IPS-20b (cell line): ENCODE measurements at regions not wholly inside any gene's neighbourhood (a gene's known extent, or its start where the extent isn't known, plus 50 kb on each side); places are given as distances from the start of the nearest gene placed in this dataset.

Experiments used
- H3K27ac ChIP-seq: one replicate; pipeline ENCODE4 v1.5.1; 2013; ENCODE audit warnings: low read length
- H3K27me3 ChIP-seq: 2 replicates; pipeline ENCODE4 v1.6.1; 2013; ENCODE audit warnings: mild to moderate bottlenecking, low read length, inconsistent platforms; ENCODE audit not compliant: insufficient read depth
- H3K36me3 ChIP-seq: 2 replicates; pipeline ENCODE4 v1.6.1; 2013; ENCODE audit warnings: low read depth, mild to moderate bottlenecking, inconsistent platforms, low read length, moderate library complexity; ENCODE audit not compliant: insufficient read depth
- H3K4me1 ChIP-seq: 2 replicates; pipeline ENCODE4 v1.6.1; 2013; ENCODE audit warnings: mild to moderate bottlenecking, control low read depth, inconsistent platforms, low read length, moderate library complexity; ENCODE audit not compliant: insufficient read depth
- H3K4me3 ChIP-seq: 2 replicates; pipeline ENCODE4 v1.5.1; 2013; ENCODE audit warnings: mild to moderate bottlenecking, low read length, inconsistent platforms
- H3K9ac ChIP-seq: 2 replicates; pipeline ENCODE4 v1.6.1; 2013; ENCODE audit warnings: low read depth, mild to moderate bottlenecking, inconsistent platforms, low read length, moderate library complexity
- H3K9me3 ChIP-seq: 2 replicates; pipeline ENCODE4 v1.6.1; 2013; ENCODE audit warnings: mild to moderate bottlenecking, low read depth, low read length, inconsistent platforms; ENCODE audit not compliant: insufficient read depth

DNA sequence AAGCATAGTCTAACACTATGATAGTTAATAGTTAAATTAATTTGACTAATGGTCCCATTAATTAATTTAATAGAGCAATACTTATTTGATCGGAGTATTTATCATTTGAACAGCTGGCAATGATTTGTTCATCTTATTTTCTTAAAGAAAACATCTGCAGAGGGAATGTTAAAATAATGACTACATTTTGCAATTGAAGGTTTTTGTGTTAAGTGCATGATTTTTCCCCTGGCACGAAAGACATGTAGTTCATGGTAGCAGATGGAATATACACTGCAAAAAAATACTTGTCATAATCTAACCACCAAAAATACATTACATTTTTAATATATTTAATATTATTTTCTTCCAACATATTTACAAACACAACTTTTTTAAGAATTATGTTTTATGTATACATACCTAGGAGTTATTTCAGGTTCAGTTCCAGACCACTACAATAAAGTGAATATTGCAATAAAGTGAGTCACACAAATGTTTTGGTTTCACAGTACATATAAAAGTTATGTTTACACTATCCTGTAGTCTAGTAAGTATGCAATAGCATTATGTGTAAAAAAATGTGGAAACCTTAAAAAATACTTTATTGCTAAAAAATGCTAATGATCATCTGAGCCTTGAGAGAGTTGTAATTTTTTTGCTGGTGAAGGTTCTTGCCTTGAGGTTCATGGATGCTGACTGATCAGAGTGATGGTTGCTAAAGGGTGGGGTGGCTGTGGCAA lies 292.6 kb upstream of the DAB2 start:
- H3K4me1 ChIP-seq = no peaks in the 10 kb centered on the region
- no peak overlapping the region for H3K9ac ChIP-seq
- no peaks in the 10 kb centered on the region for H3K27me3 ChIP-seq
- H3K9me3 ChIP-seq = no peaks in the 10 kb centered on the region
- H3K27ac ChIP-seq = no peak overlapping the region
- H3K4me3 ChIP-seq = no peak overlapping the region
- H3K36me3 ChIP-seq = no peaks in the 10 kb centered on the region

DNA sequence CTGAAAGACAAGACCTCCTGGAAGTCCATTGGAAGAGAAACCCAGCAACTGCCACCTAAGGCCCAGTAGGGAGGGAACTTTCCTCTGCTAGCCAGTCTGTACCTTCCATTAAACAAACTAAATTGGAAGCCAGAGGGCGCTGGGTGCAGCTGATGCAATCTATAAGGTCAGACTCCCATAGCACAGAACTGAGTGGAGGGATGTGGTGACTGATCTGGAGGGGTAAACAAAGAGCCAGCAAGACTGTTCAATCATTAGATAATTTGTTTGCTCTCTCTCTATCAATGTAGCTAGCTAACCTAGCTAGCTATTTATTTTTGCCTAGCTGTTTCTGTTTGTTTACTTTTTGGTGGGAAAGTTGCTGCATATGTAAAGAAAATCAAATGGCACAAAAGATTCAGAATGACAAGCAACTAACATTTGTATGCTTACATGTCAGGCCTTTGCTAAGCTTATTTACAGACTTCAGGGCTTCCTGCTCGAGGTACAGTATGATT lies 291.8 kb upstream of the DAB2 start:
- H3K9me3 ChIP-seq = no peaks in the 10 kb centered on the region
- no peak overlapping the region for H3K4me3 ChIP-seq
- no peaks in the 10 kb centered on the region for H3K4me1 ChIP-seq
- H3K27ac ChIP-seq = no peak overlapping the region
- no peaks in the 10 kb centered on the region for H3K27me3 ChIP-seq
- H3K36me3 ChIP-seq = no peaks in the 10 kb centered on the region
- no peak overlapping the region for H3K9ac ChIP-seq

DNA sequence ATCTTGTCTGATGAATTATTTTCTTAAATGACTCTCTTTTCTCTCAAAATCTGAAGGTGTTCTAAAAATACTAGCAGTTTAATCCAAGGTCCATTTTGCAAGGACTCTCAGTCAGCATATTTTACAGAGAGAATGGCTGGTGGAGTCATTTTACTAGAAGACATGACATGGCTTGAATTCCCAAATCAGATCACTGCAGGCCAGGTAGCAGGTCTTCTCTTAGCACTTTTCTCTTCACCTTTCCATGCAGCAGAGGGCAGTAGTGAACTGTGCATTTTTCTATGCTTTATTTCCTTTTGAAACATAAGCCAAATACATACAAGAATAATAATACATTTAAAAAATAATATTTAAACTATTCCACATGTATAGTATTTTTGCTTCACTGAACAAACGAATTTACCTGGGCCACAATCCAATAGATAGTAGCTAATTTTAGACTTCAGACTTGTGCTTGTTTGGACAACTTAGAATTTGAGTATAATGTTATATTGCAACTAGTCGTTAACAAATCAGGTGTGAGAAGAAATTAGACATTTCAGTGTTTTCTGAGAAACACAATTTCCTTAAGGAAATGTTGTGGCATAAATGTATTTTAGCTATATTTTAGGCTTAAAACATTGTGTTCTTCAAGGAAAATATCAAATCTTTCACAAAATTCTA lies 289.4 kb upstream of the DAB2 start:
- H3K4me3 ChIP-seq = no peak overlapping the region
- H3K9ac ChIP-seq = no peak overlapping the region
- no peaks in the 10 kb centered on the region for H3K9me3 ChIP-seq
- no peak overlapping the region for H3K27ac ChIP-seq
- H3K4me1 ChIP-seq = no peaks in the 10 kb centered on the region
- H3K27me3 ChIP-seq = no peaks in the 10 kb centered on the region
- H3K36me3 ChIP-seq = no peaks in the 10 kb centered on the region

DNA sequence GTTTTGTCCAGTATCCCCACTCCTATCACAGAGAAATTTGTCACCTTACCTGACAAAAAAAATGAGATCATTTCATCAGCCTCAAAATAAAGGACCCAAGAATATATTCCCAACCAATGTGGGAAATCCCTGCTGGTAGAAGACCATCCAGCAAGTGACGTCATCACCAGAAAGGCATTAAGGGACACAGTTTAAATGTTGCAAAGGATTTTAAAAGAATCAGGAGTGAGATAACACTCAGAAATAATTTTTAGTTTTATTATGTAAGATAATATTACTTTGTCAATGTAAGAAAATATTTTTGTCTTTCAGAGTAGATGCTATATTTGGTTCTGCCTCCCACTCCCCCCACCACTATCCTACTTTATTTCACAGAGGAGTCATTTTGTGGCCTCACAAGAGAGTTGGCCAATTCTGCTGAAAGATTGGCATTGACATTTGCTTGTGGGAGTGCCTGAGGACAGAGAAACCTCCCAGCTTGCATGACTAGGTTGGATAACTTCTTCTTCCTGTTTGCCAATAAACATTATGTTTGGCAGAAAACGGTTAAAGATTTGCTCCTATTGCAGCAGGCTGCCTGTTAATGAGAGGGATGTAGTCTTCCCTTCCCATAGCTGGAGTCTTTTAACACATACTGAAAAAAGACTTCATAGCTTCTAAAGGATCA lies 288.6 kb upstream of the DAB2 start:
- H3K9me3 ChIP-seq = no peaks in the 10 kb centered on the region
- no peak overlapping the region for H3K9ac ChIP-seq
- no peak overlapping the region for H3K4me3 ChIP-seq
- H3K27me3 ChIP-seq = no peaks in the 10 kb centered on the region
- H3K36me3 ChIP-seq = no peaks in the 10 kb centered on the region
- no peak overlapping the region for H3K27ac ChIP-seq
- H3K4me1 ChIP-seq = no peaks in the 10 kb centered on the region

DNA sequence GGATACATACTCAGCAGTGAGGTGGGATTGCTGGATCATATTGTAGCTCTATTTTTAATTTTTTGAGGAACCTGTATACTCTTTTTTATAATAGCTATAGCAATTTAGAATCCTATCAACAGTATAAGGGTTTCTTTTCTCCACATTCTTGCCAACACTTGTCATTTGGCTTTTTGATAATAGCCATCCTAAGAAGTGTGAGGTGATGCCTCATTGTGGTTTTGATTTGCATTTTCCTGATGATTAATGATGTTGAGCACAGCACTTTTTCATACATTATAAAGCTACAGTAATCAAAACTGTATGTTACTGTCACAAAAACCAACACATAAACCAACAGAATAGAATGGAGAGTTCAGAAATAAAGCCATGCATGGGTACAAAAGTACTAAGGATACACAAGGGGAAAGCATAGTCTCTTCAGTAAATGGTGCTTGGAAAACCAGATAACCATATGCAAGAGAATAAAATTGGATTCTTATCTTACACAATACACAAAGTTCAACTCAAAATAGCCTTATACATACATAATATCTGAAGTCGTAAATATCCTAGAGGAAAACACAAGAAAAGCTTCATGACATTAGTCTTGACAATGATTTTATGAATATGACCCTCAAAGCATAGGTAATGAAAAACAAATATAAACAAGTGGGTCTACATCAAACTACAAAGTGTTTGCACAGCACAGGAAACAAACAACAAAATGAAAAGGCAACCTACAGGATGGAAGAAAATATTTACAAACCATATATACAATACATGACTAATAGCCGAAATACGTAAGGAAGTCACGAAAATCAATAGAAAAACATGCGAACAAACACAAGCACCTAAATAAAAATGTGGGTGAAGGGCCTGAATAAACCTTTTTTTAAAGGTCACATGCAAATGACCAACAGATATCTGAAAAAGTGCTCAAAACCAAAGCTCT lies 287.8 kb upstream of the DAB2 start:
- Histone ChIP-seq H3K36me3 (no peaks in the 10 kb centered on the region), H3K27me3 (no peaks in the 10 kb centered on the region), H3K4me1 (no peaks in the 10 kb centered on the region), H3K9me3 (no peaks in the 10 kb centered on the region), H3K4me3 (no peak overlapping the region), H3K27ac (no peak overlapping the region), H3K9ac (no peak overlapping the region)

DNA sequence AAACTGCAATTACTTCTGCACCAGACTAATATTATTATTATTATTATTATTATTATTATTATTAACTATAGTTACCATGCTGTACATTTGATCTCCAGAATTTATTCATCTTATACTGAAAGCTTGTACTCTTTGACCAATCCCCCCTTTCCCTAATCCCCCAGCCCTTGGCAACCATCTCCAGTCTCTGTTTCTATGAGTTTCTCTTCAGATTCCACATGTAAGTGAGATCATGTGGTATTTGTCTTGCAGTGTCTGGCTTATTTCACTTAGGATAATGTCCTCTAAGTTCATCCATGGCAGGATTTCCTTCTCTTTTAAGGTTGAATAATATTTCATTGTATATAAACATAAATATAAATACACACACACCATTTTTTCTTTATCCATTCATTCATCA lies 287.0 kb upstream of the DAB2 start:
- no peaks in the 10 kb centered on the region for H3K27me3 ChIP-seq
- H3K36me3 ChIP-seq = no peaks in the 10 kb centered on the region
- no peak overlapping the region for H3K9ac ChIP-seq
- no peaks in the 10 kb centered on the region for H3K9me3 ChIP-seq
- no peak overlapping the region for H3K27ac ChIP-seq
- no peaks in the 10 kb centered on the region for H3K4me1 ChIP-seq
- no peak overlapping the region for H3K4me3 ChIP-seq

DNA sequence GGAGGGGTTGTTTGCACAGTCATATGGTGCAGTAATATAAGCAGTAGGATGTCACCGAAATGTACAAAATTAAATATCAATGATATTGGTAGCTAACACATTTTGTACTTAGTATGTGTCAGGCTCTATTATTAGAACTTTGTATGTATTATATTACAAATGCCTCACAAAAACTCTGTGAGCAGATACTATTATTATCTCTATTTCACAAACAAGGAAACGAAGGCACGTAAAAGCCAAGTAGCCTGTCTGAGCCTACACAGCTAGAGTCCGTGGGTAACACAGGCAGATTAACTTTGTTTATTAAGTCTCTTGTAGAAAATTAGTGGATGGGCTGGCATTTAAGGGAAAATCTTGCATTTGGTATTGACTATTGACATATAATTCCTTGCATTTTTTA lies 284.3 kb upstream of the DAB2 start:
- Histone ChIP-seq H3K4me1 (no peaks in the 10 kb centered on the region), H3K36me3 (no peaks in the 10 kb centered on the region), H3K27me3 (no peaks in the 10 kb centered on the region), H3K27ac (no peak overlapping the region), H3K9ac (no peak overlapping the region), H3K4me3 (no peak overlapping the region), H3K9me3 (no peaks in the 10 kb centered on the region)

DNA sequence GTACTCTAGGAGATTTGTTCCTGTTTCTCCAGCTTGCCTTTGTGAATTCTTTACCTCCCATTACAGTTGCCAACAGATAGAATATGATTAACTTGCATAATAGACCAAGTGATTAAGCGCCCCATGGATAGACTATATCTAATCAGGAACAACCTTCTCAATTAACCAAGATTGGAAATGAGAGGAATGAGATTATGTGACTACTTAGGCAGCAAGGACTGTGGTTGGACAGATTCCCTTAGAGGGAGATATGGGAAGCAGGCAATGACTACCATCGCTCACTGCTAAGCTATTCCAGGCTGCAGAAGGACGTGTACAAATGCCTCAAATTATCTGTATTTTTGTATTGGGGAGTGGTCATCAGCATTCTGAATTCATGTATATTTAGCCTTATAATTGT lies 278.1 kb upstream of the DAB2 start:
- Histone ChIP-seq H3K9ac (no peak overlapping the region), H3K4me3 (no peak overlapping the region), H3K27ac (no peak overlapping the region), H3K9me3 (no peaks in the 10 kb centered on the region), H3K4me1 (no peaks in the 10 kb centered on the region), H3K27me3 (no peaks in the 10 kb centered on the region), H3K36me3 (no peaks in the 10 kb centered on the region)

DNA sequence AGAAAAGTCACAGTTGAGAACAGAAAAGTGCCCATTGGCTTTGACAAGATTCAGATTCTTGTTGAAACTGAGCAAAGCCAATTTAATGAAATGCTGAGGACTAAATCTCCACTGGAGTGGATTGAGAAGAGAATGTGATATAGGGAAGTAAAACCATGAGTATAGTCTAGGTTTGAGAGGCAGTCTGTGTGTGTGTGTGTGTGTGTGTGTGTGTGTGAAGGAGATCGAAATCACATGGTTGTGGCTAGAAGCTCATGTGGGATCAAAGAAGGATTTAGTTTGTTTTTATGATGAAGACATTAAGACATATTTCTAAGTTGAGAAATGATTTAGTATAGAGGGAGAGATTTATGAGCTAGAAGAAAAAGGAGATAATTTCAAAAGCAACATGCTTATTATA lies 275.7 kb upstream of the DAB2 start:
- H3K36me3 ChIP-seq = no peaks in the 10 kb centered on the region
- no peak overlapping the region for H3K4me3 ChIP-seq
- H3K4me1 ChIP-seq = no peaks in the 10 kb centered on the region
- no peaks in the 10 kb centered on the region for H3K27me3 ChIP-seq
- H3K9me3 ChIP-seq = no peaks in the 10 kb centered on the region
- H3K27ac ChIP-seq = no peak overlapping the region
- no peak overlapping the region for H3K9ac ChIP-seq

DNA sequence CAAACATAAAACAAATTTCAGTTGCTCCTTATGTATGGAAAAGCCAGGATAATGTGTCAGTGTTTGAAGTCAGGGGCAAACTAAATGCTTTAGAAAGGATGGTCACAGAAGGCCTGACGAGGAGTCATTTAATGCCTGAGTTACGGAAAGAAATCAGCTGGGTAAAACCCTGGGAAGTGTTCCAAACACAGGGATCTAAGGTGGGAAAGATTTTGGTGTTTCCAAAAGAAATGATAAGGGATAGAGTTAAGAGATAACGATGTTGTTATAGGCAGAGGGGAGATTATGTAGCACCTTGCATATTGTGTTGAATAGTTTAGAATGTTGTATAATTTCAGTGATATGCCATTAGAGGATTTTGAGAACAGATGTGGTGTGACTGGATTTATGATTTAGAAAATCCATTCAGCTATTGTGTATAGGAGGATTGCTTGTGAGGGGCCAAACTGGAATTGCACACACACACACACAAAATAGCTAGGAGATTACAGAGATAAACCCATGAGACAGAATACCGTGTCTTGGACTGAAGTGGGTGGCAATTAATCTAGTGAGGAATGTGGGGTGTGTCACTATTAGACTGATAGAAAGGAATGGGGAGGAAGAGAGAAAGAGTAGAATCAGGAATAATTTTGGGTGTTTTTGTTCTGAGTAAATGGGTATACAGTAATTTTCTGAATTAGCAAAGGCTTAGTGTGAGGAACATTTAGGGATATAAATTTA lies 274.2 kb upstream of the DAB2 start:
- no peaks in the 10 kb centered on the region for H3K9me3 ChIP-seq
- no peaks in the 10 kb centered on the region for H3K36me3 ChIP-seq
- no peaks in the 10 kb centered on the region for H3K4me1 ChIP-seq
- no peak overlapping the region for H3K4me3 ChIP-seq
- no peak overlapping the region for H3K9ac ChIP-seq
- no peak overlapping the region for H3K27ac ChIP-seq
- H3K27me3 ChIP-seq = no peaks in the 10 kb centered on the region

DNA sequence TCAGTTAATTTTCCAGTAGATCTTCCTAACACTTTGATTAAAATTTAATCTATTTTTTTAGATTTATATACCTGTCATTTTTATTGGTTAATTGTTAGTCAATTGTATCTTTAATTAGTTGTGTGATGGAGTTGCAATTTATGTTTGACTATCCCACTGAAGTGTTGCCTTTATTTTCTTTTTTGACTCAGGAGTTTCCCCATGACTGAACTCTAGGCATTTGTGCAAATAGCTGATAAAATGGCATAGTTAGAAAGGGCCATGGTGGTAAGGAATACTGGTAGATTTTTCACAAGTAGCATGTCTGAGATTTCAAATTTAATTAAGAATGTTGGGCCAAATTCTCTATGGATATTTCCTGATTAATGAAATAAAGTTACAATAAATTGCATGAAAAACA lies 273.1 kb upstream of the DAB2 start:
- H3K4me3 ChIP-seq = no peak overlapping the region
- H3K36me3 ChIP-seq = no peaks in the 10 kb centered on the region
- H3K9me3 ChIP-seq = no peaks in the 10 kb centered on the region
- no peaks in the 10 kb centered on the region for H3K27me3 ChIP-seq
- H3K4me1 ChIP-seq = no peaks in the 10 kb centered on the region
- no peak overlapping the region for H3K27ac ChIP-seq
- no peak overlapping the region for H3K9ac ChIP-seq
